GM18870 (cell line): ENCODE measurements at regions not wholly inside any gene's neighbourhood (a gene's known extent, or its start where the extent isn't known, plus 50 kb on each side); places are given as distances from the start of the nearest gene placed in this dataset.

Experiments used
- ATAC-seq: cut with Tn5 transposase; IDR thresholded peaks from one replicate; pipeline ENCODE4 v1.9.1; 2021; ENCODE audit warnings: moderate library complexity; ENCODE audit not compliant: unreplicated experiment

GRCh38 chr1:99152132-99152531 lies 112.2 kb upstream of the PLPPR4 start:
- ATAC-seq = no peak

GRCh38 chr1:99163671-99164070 lies 100.6 kb upstream of the PLPPR4 start:
- no peak for ATAC-seq

- peak; percentile 77 for ATAC-seq
These were observed 93.8 kb upstream of the PLPPR4 start for GRCh38 chr1:99170516-99170915.

GRCh38 chr1:99171184-99171813 lies 93.0 kb upstream of the PLPPR4 start:
- ATAC-seq = no peak

GRCh38 chr1:99173282-99173681 lies 91.0 kb upstream of the PLPPR4 start:
- no peak for ATAC-seq

- ATAC-seq = no peak
These were observed 90.4 kb upstream of the PLPPR4 start for GRCh38 chr1:99173900-99174299.

- ATAC-seq = no peak
These were observed 87.5 kb upstream of the PLPPR4 start for GRCh38 chr1:99176753-99177152.

GRCh38 chr1:99177465-99177864 lies 86.8 kb upstream of the PLPPR4 start:
- no peak for ATAC-seq

GRCh38 chr1:99180343-99180808 lies 83.9 kb upstream of the PLPPR4 start:
- peak; percentile 99 for ATAC-seq

GRCh38 chr1:99180915-99181314 lies 83.4 kb upstream of the PLPPR4 start:
- ATAC-seq = no peak

- ATAC-seq = no peak
These were observed 82.4 kb upstream of the PLPPR4 start for GRCh38 chr1:99181892-99182291.

- ATAC-seq = no peak
These were observed 79.1 kb upstream of the PLPPR4 start for GRCh38 chr1:99185196-99185595.

GRCh38 chr1:99193431-99193830 lies 70.9 kb upstream of the PLPPR4 start:
- ATAC-seq = no peak

GRCh38 chr1:99198393-99198792 lies 65.9 kb upstream of the PLPPR4 start:
- no peak for ATAC-seq

GRCh38 chr1:99207216-99207615 lies 57.1 kb upstream of the PLPPR4 start:
- ATAC-seq = no peak
